ENCODE measurements at regions not wholly inside any gene's neighbourhood (a gene's known extent, or its start where the extent isn't known, plus 50 kb on each side); places are given as distances from the start of the nearest gene placed in this dataset.

GRCh38 chr9:90025816-90026215 lies 421.0 kb downstream of the GADD45G start:
- no peak for DNase-seq (ENCODE audit: low read depth)

GRCh38 chr9:90027296-90027790 lies 422.5 kb downstream of the GADD45G start:
- DNase-seq (ENCODE audit: low read depth), result no peak

GRCh38 chr9:90029386-90029785 lies 424.6 kb downstream of the GADD45G start:
- DNase-seq (ENCODE audit: low read depth), result no peak

GRCh38 chr9:90029996-90030395 lies 425.2 kb downstream of the GADD45G start:
- DNase-seq (ENCODE audit: low read depth), result no peak

- DNase-seq (ENCODE audit: low read depth), result no peak
These were observed 427.6 kb downstream of the GADD45G start for GRCh38 chr9:90032296-90033027.

- DNase-seq (ENCODE audit: low read depth), result no peak
These were observed 428.3 kb downstream of the GADD45G start for GRCh38 chr9:90033028-90033650.

GRCh38 chr9:90034071-90034470 lies 429.3 kb downstream of the GADD45G start:
- no peak for DNase-seq (ENCODE audit: low read depth)

- no peak for DNase-seq (ENCODE audit: low read depth)
These were observed 430.7 kb downstream of the GADD45G start for GRCh38 chr9:90035471-90035870.

- DNase-seq (ENCODE audit: low read depth), result no peak
These were observed 432.5 kb downstream of the GADD45G start for GRCh38 chr9:90037146-90037797.

GRCh38 chr9:90038763-90039162 lies 434.0 kb downstream of the GADD45G start:
- no peak for DNase-seq (ENCODE audit: low read depth)

- no peak for DNase-seq (ENCODE audit: low read depth)
These were observed 439.5 kb downstream of the GADD45G start for GRCh38 chr9:90044263-90044662.

GRCh38 chr9:90044710-90045151 lies 439.9 kb downstream of the GADD45G start:
- no peak for DNase-seq (ENCODE audit: low read depth)

GRCh38 chr9:90046317-90046861 lies 441.6 kb downstream of the GADD45G start:
- no peak for DNase-seq (ENCODE audit: low read depth)

GRCh38 chr9:90047828-90048227 lies 443.0 kb downstream of the GADD45G start:
- DNase-seq (ENCODE audit: low read depth), result no peak

GRCh38 chr9:90052366-90052765 lies 447.6 kb downstream of the GADD45G start:
- DNase-seq (ENCODE audit: low read depth), result no peak

- DNase-seq (ENCODE audit: low read depth), result no peak
These were observed 448.2 kb downstream of the GADD45G start for GRCh38 chr9:90053027-90053426.

- DNase-seq (ENCODE audit: low read depth), result no peak
These were observed 450.0 kb downstream of the GADD45G start for GRCh38 chr9:90054810-90055209.

- DNase-seq (ENCODE audit: low read depth), result no peak
These were observed 450.4 kb downstream of the GADD45G start for GRCh38 chr9:90055226-90055625.

GRCh38 chr9:90057361-90057760 lies 452.5 kb downstream of the GADD45G start:
- no peak for DNase-seq (ENCODE audit: low read depth)

- no peak for DNase-seq (ENCODE audit: low read depth)
These were observed 453.5 kb downstream of the GADD45G start for GRCh38 chr9:90058182-90058763.

- no peak for DNase-seq (ENCODE audit: low read depth)
These were observed 454.6 kb downstream of the GADD45G start for GRCh38 chr9:90059436-90059835.

GRCh38 chr9:90060256-90060655 lies 455.4 kb downstream of the GADD45G start:
- no peak for DNase-seq (ENCODE audit: low read depth)
